Stimulated activated CD8-positive, alpha-beta memory T cell treated with anti-CD3 and anti-CD28 coated beads, Interleukin-7, amount 100 ng/mL, for 48 hours (primary cell): ENCODE measurements at regions not wholly inside any gene's neighbourhood (a gene's known extent, or its start where the extent isn't known, plus 50 kb on each side); places are given as distances from the start of the nearest gene placed in this dataset.

Experiments
- DNase-seq, 2 donors: peaks; one replicate each; pipeline ENCODE4 v3.0.0-alpha.2; 2020; ENCODE audit warnings: low read depth in 1 of 2; ENCODE audit errors: extremely low read depth in 1 of 2

- DNase-seq = no peak
These were observed 551.7 kb downstream of the NR2F2 start for GRCh38 chr15:96882121-96882772.

DNA sequence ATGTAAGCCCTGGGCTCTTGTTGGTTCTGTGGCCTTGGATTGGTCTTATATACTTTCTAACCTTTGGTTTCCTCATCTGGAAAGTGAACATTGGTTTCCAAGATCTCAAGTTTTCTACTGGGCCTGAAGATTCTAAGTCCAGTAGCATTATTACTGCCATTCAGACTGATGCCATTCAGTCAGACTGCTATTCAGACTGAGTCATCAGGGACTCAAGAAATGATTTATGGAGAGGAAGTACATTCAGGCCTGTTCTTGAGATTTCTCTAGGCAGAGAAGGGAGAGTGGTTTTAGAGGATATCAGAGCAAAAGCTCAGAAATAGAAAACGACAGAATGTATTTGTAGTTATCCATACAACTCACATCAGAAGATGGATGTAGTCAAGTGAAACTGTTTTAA lies 557.2 kb downstream of the NR2F2 start:
- DNase-seq = no peak

DNA sequence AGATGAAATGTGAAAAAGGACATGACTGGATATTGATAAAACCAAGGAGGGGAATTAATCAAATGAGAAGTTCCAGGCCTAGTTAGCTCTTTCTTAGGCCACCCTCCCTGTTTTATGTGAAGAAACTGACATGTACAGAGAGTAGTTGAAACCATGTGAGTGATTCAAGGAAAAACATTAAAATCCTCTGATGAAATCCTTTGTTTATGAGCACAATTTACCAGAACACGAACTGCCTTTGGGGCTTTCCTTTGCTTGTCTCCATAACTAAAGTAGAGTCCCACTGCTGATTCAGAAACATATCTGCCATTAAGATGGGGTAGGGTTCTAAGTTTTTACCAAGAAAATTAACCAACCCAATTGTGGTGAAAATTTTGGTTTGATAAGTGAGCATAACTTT lies 558.3 kb downstream of the NR2F2 start:
- no peak for DNase-seq

GRCh38 chr15:96889734-96890480 lies 559.4 kb downstream of the NR2F2 start:
- no peak for DNase-seq

DNA sequence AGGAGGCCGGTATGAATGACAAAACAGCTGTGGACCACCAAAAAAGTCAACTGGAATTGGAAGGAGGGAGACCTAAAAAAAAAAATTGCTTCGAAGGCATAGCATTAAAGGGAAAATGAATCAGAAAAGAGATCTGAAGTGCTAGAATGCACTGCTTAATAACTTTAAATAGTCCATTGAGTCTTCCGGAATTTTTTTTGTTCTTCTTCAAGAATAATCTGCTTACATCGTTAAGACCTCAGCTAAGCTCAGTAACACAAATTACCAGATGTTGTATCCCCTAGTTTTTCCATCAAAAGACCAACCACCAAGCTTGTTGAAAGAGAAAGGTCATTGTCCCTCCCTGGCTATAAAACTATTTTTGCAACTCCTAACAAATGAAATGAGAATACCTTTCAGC lies 560.5 kb downstream of the NR2F2 start:
- no peak for DNase-seq

- DNase-seq = no peak
These were observed 562.8 kb downstream of the NR2F2 start for GRCh38 chr15:96893159-96893906.

DNA sequence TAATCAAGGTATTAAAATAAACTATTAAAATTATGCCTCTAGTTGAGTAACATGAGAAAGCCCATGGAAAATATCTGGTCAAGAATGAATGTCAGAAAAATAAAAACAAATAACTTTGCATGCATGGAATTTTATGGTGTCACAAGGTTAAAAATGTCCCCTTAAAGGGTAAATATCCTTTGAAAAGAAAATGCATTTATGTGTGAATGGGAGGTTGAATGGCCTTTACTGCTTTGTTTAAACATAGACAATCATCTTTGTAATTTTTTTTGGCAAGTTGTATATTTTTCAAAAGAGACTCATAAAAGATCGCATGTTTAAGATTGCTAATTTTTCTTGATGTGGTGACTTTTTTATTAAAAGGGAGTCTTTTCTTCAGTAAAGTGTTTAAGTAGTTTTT lies 564.2 kb downstream of the NR2F2 start:
- no peak for DNase-seq

- DNase-seq = no peak
These were observed 566.3 kb downstream of the NR2F2 start for GRCh38 chr15:96896766-96897165.

- no peak for DNase-seq
These were observed 583.6 kb downstream of the NR2F2 start for GRCh38 chr15:96914081-96914480.

GRCh38 chr15:96916750-96917149 lies 586.2 kb downstream of the NR2F2 start:
- DNase-seq = no peak

- DNase-seq = no peak
These were observed 594.1 kb downstream of the NR2F2 start for GRCh38 chr15:96924570-96924969.

DNA sequence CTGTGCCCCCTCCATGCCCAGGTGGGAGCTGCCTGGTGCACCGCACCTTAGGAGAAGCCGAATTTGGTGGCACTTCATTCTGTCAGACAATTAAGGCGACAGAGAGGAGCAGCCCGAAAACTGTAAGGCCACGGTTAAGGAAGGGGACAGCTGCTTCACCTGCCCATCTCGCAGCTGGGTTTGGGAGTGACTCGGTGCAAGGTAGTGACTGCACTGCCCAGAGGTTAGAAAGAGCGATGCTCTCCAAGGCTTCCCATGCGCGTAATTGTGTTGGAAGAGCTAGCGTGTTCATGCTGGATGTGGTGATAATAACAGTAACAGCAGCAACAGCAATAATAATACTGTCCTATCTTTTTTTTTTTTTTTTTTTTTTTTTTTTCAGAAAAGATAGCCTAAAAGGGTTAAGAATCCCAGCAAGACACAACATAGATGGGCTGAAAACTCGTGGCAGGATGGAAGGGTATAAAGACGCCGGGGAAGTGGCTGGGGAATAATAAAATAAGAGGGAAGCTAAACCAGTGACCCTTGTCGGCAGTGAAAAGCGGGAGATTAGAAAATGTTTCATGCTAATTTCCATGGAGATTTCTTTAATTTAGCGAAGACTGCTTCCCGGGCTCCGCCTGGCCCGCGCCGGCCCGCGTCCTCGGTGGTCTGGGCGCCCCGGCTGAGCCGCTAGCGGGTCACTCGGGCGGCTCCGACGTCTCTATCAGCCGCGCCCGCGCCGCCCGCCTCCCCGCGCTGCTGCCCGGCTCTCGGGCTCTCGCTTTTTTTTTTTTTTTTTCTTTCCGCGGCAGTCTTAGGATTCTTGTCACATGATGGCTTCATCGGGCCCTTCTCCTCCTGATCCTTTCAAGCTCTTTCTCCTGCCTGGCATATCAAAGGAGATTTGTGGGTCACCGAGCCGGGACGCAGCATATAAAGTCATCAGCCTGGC lies 617.1 kb downstream of the NR2F2 start:
- no peak for DNase-seq

GRCh38 chr15:96948981-96949380 lies 618.5 kb downstream of the NR2F2 start:
- no peak for DNase-seq

- DNase-seq = no peak
These were observed 628.2 kb downstream of the NR2F2 start for GRCh38 chr15:96958721-96959120.

DNA sequence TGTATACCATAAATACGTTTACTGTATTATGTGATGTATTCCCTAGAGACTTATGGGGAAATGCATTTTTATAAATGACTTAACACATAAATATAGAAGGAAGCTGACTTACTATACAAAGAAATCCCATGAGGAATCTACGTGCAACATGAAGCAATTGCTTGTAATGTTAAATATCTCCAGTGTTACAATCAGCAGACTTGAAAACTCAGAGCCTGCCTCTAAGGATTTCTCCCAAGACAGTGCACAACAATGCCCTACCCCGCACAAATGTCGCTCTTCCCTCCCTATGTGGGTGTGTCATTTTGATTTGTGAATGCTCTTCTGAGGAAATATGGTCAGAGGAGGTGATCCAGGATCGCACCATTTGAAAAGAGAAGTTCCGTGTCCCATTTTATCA lies 629.0 kb downstream of the NR2F2 start:
- DNase-seq = no peak

GRCh38 chr15:96960711-96961480 lies 630.4 kb downstream of the NR2F2 start:
- DNase-seq = no peak

- no peak for DNase-seq
These were observed 636.1 kb downstream of the NR2F2 start for GRCh38 chr15:96966554-96966953.

DNA sequence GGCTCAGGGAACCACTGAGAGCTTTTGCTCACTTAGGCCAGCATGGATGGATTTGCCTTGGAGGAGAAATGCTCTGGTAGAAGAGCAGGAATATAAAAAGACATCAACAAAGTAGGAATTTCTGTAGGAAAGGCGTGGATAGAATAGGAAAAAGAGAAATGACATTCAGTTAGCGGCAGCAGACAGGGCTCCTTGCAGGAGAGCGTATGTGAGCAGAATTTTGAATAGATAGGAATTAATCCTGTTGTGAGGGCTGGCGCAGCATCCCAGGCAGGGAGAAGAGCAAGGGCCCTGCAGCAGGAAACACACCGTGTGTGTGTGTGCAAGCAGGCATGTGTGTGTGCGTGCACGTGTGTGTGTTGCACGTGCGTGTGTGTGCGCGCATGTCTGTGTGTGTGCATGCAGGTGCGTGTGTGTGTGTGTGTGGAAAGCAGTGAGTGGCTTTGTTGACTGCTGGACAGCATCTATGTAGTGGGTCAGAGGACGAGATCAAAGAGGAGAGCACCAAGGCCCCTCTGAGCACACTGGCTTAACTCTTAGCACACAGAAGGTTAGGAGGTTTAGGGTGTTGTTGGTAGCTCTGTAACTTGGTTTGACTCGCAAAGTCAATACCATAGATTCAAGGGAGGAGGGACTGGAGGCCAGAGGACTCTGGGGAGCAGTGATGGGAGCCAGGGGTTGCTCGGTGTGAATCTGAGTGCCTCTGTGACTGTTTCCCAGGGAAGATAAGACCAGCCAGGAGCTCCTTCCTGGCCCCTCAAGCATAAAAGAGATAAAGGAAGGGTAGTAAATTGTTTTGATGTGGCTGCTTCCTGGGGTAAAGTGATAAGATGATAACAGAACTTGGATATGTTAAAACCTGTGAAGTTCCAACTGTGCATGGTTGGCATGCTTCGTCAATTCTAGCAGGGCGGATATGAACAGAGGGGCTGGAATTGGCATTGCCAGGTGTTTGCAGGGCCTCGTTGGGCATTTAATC lies 639.5 kb downstream of the NR2F2 start:
- no peak for DNase-seq

DNA sequence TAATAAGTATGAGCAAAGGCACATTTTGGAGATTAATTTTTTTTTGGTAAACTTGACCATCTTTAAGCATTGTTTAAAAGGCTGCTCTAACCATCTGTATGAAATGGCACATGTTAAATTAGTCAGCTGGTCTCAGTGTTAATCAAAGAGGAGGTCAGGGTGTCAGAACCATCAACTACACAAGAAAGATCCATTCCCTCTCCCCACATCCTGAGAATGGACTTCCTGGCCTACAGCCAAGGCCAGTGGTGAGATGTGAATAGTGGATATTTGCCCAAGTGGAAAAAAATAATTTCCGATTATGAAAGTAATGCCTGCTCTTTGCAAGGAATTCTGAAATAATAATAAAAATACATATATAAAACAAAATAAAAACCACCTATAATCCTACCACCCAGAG lies 641.7 kb downstream of the NR2F2 start:
- no peak for DNase-seq
